ENCODE measurements at regions not wholly inside any gene's neighbourhood (a gene's known extent, or its start where the extent isn't known, plus 50 kb on each side); places are given as distances from the start of the nearest gene placed in this dataset.

GRCh38 chr2:3099860-3100234, 277.8 kb downstream of the EIPR1 start:
- no peak for DNase-seq (ENCODE audit: low spot score)

- DNase-seq (ENCODE audit: low spot score) = no peak
Measured at GRCh38 chr2:3099145-3099859, 278.3 kb downstream of the EIPR1 start.

- no peak for DNase-seq (ENCODE audit: low spot score)
Measured at GRCh38 chr2:3098231-3098630, 279.4 kb downstream of the EIPR1 start.

- DNase-seq (ENCODE audit: low spot score) = no peak
Measured at GRCh38 chr2:3097804-3098203, 279.8 kb downstream of the EIPR1 start.

GRCh38 chr2:3094999-3095958, 282.3 kb downstream of the EIPR1 start:
- DNase-seq (ENCODE audit: low spot score) = no peak

- no peak for DNase-seq (ENCODE audit: low spot score)
Measured at GRCh38 chr2:3094318-3094717, 283.3 kb downstream of the EIPR1 start.

GRCh38 chr2:3091696-3092095, 285.9 kb downstream of the EIPR1 start:
- DNase-seq (ENCODE audit: low spot score) = no peak

- no peak for DNase-seq (ENCODE audit: low spot score)
Measured at GRCh38 chr2:3082705-3083104, 294.9 kb downstream of the EIPR1 start.

GRCh38 chr2:3079959-3080948, 297.4 kb downstream of the EIPR1 start:
- DNase-seq (ENCODE audit: low spot score) = no peak

GRCh38 chr2:3079466-3079865, 298.2 kb downstream of the EIPR1 start:
- DNase-seq (ENCODE audit: low spot score) = no peak

GRCh38 chr2:3078684-3079083, 298.9 kb downstream of the EIPR1 start:
- no peak for DNase-seq (ENCODE audit: low spot score)

- DNase-seq (ENCODE audit: low spot score) = no peak
Measured at GRCh38 chr2:3076848-3077642, 300.6 kb downstream of the EIPR1 start.

- DNase-seq (ENCODE audit: low spot score) = no peak
Measured at GRCh38 chr2:3075991-3076340, 301.7 kb downstream of the EIPR1 start.

GRCh38 chr2:3075316-3075990, 302.2 kb downstream of the EIPR1 start:
- no peak for DNase-seq (ENCODE audit: low spot score)

GRCh38 chr2:3073704-3074103, 303.9 kb downstream of the EIPR1 start:
- no peak for DNase-seq (ENCODE audit: low spot score)

- no peak for DNase-seq (ENCODE audit: low spot score)
Measured at GRCh38 chr2:3073041-3073595, 304.5 kb downstream of the EIPR1 start.

GRCh38 chr2:3071685-3072263, 305.8 kb downstream of the EIPR1 start:
- DNase-seq (ENCODE audit: low spot score) = no peak

GRCh38 chr2:3066831-3067230, 310.8 kb downstream of the EIPR1 start:
- no peak for DNase-seq (ENCODE audit: low spot score)

GRCh38 chr2:3065928-3066327, 311.7 kb downstream of the EIPR1 start:
- DNase-seq (ENCODE audit: low spot score) = no peak
